ENCODE measurements at regions not wholly inside any gene's neighbourhood (a gene's known extent, or its start where the extent isn't known, plus 50 kb on each side); places are given as distances from the start of the nearest gene placed in this dataset.
"Not testable (repeated sequence)": the region's sequence is repeated elsewhere in the genome, so short reads cannot be mapped to it uniquely, and the experiment has no call there.

GRCh38 chr3:20482350-20482749 is 296.3 kb upstream of the SGO1 start:
- no peak for DNase-seq

DNA sequence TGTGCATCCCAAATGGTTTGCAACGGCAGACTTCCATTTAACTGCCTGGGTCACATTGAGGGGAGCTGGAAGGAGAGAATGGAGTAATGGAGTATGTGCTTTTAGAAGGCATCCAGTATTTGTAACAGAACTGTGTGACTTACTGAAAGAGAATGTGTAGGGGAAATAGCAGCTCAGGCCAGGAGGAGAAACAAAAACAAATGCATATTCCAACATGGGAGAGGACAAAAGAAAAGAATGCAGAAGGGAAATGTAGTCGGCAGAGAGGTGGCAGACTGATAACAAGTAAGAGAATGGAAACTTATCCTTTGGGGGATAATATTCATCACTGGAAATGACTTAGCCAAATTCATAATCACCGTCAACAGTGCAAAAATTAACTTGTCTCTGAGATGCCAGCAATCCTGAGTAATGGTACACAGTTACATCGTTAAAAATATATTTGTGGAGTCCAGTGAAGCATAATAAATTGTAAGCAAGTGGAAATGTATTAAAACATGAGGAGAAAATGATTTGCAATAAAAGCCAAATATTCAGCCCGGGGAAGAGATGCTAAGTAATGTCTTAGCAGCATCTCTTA is 294.9 kb upstream of the SGO1 start:
- no peak for DNase-seq

DNA sequence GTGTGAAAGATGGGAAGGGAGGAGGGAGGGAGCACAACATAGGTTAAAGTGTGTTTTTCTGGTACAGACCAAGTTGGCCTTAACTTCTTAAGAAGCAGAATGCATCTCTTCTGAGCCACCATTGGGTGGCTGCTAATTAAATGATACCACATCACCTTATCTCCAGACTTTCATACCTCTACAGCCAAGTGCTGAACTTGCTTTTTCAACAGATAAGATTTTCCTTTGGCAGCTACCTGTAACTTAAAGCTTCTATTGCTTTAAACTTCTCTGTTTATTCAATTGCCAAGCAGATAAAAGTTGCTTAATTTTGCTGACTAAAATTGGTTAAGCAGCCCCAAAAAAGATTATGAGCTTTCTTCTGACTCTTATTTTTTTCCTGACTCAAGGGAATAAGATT is 292.4 kb upstream of the SGO1 start:
- no peak for DNase-seq

DNA sequence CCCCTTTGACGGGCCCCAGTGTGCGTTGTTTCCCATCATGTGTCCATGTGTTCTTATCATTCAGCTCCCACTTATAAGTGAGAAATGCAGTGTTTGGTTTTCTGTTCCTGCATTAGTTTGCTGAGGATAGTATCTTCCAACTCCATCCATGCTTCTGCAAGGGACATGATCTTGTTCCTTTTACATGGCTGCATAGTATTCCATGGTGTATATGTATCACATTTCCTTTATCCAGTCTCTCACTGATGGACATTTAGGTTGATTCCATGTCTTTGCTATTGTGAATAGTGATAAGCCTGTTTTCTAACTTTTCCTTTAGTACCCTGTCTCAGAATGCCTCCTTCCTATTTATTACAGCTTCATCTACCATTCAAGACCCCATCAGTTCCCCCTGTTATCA is 278.2 kb upstream of the SGO1 start:
- not testable (repeated sequence) for DNase-seq

DNA sequence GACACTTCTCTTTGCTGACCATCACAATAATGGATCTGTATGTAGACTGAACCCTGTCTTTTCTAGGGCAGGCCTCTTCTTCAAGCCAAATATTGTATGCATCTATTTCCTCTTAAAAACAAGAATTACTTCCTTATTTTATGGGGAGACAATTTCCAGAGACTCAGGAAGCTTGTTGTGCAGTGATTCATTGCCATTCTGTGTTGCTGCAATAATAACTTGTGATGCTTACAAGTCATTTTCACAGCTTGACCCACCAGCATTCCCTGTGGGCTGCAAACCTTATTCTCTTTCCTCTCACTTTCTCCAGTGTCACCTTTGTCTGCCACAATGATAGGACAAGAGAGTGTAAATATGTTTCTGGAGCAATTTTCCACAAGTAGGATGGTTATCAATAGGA is 276.7 kb upstream of the SGO1 start:
- DNase-seq, result no peak

GRCh38 chr3:20462226-20462625 is 276.2 kb upstream of the SGO1 start:
- DNase-seq, result no peak

- DNase-seq, result peak; percentile 76
Measured at GRCh38 chr3:20458994-20459716, 273.1 kb upstream of the SGO1 start.

DNA sequence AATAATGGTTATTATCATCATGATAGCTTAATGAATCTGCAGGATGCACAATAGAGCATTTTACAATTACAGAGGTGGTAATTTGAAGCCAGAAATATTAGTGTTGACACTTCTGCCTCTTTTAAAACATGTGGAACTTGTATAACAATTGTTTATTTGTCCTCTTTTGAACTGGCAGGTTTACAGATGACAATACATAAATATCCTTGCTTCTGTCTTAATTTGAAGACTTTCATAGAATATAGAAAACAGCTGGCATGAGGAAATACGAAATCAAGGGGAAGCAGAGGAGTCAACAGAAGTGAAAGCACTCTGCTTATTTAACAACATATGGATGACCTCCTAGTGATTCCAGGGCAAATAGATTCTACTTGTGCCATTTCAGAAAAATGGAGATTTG is 270.5 kb upstream of the SGO1 start:
- no peak for DNase-seq

DNA sequence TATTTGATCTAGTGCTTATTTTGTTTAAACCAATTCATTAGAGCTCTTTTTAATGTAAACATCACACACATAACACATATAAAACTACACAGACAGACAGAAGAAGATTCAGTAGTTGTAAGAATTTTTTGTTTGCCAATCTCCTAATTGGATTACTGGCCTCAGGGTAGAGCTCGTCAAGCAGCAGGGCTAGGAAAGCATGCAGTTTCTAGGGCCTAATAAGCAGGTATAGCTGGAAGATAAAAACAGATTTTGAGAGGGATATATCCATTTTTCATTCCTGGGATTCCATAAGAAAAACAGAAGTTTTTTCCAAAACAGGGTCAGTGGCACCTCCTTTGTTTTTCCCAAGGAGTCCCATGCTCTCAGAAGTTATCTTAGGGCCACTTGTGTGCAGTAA is 265.2 kb upstream of the SGO1 start:
- no peak for DNase-seq

DNA sequence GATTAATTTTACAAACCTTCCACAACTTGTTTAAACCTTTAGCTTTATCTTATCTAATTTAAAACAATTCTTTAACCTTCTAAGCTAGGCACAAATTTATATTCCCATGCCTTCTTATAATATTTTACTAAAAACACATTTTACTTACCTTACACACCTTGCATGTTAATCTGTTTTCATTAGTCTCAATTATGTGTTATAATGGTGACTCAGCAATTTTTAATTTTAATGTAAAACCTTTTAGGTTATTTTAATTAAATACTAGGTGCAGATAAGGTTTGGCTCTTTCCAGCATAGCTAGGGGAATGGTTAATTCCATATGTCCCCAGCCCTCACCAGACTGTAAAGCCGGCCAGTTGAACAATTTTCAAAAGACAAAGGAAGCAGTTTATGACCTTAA is 264.6 kb upstream of the SGO1 start:
- no peak for DNase-seq

DNA sequence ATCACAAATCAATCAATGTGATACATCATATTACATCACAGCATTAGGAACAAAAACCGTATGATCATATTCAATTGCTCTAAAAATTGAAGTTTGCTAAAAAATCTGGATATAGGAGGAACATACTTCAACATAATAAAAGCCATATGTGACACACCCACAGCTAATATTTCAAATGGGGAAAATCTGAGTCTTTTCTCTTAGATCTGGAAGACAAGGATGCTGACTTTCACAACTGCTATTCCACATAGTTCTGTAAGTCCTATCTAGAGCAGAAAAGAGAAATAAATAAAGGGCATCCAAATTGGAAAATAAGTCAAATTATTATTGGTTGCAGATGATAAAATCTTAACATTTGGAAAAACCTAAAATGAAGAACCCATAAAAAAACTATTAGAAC is 256.8 kb upstream of the SGO1 start:
- DNase-seq, result no peak

DNA sequence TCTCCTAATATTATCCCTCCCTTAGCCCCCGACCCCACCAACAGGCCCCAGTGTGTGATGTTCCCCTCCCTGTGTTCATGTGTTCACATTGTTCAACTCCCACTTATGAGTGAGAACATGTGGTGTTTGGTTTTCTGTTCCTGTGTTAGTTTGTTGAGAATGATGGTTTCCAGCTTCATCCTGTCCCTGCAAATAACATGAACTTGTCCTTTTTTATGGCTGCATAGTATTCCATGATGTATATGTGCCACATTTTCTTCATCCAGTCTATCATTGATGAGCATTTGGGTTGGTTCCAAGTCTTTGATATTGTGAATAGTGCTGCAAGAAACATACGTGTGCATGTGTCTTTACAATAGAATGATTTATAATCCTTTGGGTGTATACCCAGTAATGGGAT is 241.3 kb upstream of the SGO1 start:
- DNase-seq, result not testable (repeated sequence)

- DNase-seq, result no peak
Measured at GRCh38 chr3:20425138-20425537, 239.1 kb upstream of the SGO1 start.

GRCh38 chr3:20424086-20424485 is 238.1 kb upstream of the SGO1 start:
- no peak for DNase-seq

DNA sequence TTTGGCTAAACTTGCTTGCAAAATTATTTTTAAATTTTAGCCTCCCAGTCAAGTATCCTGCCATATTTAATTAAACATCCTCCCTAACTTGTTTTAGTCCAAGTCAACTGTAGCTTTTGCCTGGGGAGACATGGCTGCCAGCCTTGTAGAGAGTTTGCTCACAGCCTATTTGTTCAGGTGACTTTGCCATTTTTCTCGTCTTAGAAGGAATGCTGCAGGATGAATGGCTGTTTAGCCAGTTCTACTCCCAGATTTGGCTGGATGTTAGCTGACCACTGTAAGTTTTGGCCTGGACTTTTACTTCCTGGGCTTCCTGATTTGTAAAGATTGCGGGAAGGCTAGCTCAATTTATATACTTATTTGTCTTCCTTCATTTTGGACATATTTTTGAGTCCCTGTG is 236.4 kb upstream of the SGO1 start:
- DNase-seq, result no peak

GRCh38 chr3:20417388-20418108 is 231.5 kb upstream of the SGO1 start:
- DNase-seq, result no peak

DNA sequence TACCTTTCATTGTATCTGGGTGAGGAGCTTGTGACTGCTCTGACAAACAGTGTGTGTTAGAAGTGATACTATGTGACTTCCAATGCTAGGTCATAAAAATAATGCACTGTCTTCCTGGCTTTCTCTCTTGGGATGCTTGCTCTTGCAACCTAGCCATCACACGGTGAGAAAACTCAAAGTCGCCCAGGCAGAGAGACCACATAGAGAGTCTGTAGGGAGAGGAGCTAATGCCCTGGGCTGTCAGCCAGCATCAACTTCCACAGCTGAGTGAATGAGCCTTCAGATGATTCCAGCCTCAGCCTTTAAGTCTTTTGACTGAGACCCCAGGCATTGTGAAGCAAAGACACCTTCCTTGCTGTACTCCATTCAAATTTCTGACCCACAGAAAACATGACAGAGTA is 220.6 kb upstream of the SGO1 start:
- DNase-seq, result no peak

DNA sequence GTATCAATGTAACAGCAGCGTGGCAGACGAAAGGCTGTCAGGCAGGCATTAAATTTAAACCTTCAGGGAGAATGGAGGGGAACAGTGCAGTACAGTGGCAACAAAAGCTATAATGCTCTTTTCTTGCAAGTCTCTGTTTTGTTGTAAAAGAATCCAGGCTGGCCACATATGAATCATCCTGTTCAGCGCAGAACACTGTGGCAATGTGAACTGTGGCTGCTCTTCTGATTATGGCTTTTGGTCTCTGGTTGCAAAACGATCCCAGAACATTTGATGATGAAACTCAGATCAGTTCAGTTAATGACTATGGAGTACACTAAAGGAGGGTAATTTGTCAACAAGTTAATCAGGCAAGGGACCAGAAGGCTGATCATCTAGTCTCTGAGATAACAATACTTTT is 219.7 kb upstream of the SGO1 start:
- DNase-seq, result no peak

DNA sequence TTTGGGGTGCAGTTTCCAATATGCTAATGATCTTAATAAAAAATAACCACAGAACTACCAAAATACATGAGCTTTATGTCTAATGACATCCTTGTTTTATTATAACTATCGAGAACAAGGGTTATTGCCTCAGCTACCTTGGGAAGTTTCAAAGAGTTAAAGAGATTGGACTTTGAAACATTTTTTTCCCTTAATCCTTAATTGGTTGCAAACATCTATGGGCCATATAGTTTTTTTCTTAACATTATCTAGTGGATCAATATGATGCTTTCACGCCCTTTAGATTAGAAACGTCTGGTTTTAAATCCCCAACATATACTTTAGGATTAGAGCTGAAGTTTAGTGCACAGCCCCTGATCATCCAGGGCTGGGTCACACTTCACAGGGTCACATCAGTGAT is 219.2 kb upstream of the SGO1 start:
- DNase-seq, result no peak

- DNase-seq, result no peak
Measured at GRCh38 chr3:20404741-20405100, 218.7 kb upstream of the SGO1 start.

DNA sequence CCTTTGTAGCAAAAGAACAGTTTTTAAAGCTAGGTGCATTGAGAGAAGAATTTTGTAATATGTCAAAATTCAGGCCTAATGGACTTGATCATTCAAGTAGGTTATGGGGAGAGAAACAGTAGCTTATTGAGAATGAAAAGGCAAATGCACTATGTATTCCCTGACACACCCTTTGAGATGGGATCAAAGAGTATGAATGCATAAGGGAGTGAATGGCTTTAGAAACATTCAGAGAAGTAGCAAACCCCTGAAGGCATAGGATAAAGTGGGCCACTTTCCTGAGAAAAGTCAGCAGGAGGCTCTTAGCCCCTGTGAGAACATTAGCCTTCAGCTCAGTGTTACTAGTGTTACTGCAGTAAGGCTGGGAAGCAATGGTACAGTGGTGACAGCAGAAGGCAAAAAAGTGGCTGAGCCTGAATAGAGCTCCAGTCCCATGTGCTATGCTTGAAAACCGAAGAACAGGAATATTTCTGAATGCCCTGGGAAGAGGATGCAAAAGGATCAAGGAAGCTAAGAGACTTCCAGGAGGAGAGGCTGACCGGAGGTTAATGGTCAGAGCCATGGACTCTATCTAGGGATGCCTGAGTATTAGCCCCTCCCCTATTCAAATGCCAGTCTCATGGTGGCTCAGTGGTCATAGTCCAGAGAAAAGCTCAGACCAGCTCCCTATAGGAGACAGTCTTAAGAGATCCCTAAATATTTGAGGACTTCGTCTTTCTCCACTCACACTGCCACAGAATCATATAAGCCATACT is 218.2 kb upstream of the SGO1 start:
- DNase-seq, result no peak

DNA sequence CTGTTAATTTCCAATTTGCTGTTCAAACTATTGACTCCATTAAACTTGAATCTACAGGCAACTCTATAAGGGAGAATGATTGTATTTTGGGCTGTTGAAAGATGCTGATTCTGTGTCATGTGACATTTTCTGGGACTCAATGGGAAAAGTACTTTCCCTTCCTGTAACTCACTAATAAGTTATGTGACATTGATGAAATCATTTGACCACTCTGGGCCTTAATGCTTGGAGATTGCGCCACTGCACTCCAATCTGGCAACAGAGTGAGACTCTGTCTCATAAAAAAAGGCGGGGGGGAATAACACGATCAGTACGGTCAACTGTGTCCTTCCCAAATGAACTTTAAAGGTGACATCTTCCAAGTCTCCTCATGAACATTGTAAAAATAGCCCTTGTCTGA is 215.2 kb upstream of the SGO1 start:
- DNase-seq, result no peak

GRCh38 chr3:20400686-20401085 is 214.7 kb upstream of the SGO1 start:
- DNase-seq, result no peak
